ENCODE measurements at regions not wholly inside any gene's neighbourhood (a gene's known extent, or its start where the extent isn't known, plus 50 kb on each side); places are given as distances from the start of the nearest gene placed in this dataset.
A peak's percentile ranks its signal among the peaks of the same experiment; 100 is the strongest.

DNA sequence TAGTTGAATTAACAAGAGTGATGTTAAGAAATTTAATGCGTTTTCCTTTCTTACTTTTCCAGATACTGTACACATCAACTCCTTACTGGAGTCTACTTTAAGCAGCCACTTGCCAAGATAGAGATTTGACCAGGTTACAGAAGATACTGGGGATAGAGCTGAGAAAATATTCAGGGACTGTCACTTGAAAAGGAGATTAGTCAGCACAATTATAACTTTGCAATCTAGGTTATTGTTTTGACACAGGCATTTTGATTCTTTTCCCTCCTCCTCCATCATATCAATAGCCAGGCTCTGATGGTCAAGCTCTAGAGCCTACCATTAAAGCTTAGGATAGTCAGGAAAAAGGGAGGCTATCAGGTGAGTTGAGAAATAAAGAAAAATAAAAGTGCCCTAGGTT, 345.9 kb upstream of the ITGA1 start:
- Mint-ChIP-seq H3K4me3 (no peak overlapping the region), H3K36me3 (ENCODE audit: low read depth) (no peaks in the 10 kb centered on the region), H3K27me3 (ENCODE audit: insufficient read depth) (no peaks in the 10 kb centered on the region), H3K9me3 (no peaks in the 10 kb centered on the region), H3K27ac (no peak overlapping the region), H3K4me1 (ENCODE audit: low read depth) (no peaks in the 10 kb centered on the region)
- intact Hi-C loops (cut with micrococcal nuclease), result no loop called here
- no peak for DNase-seq (ENCODE audit: low spot score)

- intact Hi-C loops (cut with micrococcal nuclease), result no loop called here
- DNase-seq (ENCODE audit: low spot score), result no peak
- Mint-ChIP-seq H3K4me1 (ENCODE audit: low read depth) (no peaks in the 10 kb centered on the region), H3K4me3 (no peak overlapping the region), H3K27me3 (ENCODE audit: insufficient read depth) (no peaks in the 10 kb centered on the region), H3K36me3 (ENCODE audit: low read depth) (no peaks in the 10 kb centered on the region), H3K27ac (no peak overlapping the region), H3K9me3 (no peaks in the 10 kb centered on the region)
These were observed 344.5 kb upstream of the ITGA1 start for GRCh38 chr5:52443187-52443586.

- no peaks in the 10 kb centered on the region for H3K36me3 Mint-ChIP-seq (ENCODE audit: low read depth)
- intact Hi-C loops (cut with micrococcal nuclease), result no loop called here
- H3K4me1 Mint-ChIP-seq (ENCODE audit: low read depth), result no peaks in the 10 kb centered on the region
These were observed 339.6 kb upstream of the ITGA1 start for GRCh38 chr5:52448111-52448510.

GRCh38 chr5:52449516-52449915, 338.2 kb upstream of the ITGA1 start:
- no peaks in the 10 kb centered on the region for H3K9me3 Mint-ChIP-seq
- intact Hi-C loops (cut with micrococcal nuclease), result no loop called here
- H3K36me3 Mint-ChIP-seq (ENCODE audit: low read depth), result no peaks in the 10 kb centered on the region
- DNase-seq (ENCODE audit: low spot score), result no peak
- no peak overlapping the region for H3K27ac Mint-ChIP-seq
- no peaks in the 10 kb centered on the region for H3K27me3 Mint-ChIP-seq (ENCODE audit: insufficient read depth)
- H3K4me3 Mint-ChIP-seq, result no peak overlapping the region
- H3K4me1 Mint-ChIP-seq (ENCODE audit: low read depth), result no peaks in the 10 kb centered on the region

More at GRCh38 chr5:52448111-52448510, 339.6 kb upstream of the ITGA1 start:
- Mint-ChIP-seq H3K4me3 (no peak overlapping the region), H3K27ac (no peak overlapping the region), H3K9me3 (no peaks in the 10 kb centered on the region), H3K27me3 (ENCODE audit: insufficient read depth) (no peaks in the 10 kb centered on the region)
- no peak for DNase-seq (ENCODE audit: low spot score)

DNA sequence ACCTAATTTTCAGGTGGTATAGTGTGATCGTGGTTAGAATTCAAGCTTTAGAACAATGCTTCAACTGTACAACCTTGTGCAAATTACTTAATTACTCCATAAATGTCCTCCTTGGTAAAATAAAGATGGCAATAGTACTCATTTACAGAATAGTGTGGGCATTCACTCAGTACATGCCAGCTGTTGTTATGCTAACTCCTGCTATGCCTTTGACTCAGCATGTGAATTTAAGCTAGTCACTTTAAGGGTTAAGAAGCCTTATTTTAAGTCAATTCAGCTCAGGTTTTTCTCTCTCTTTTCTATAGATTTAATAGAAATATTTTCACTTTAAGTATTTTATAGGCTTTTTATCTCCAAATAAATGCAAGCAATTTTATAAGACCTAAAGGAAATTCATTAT, 335.6 kb upstream of the ITGA1 start:
- H3K36me3 Mint-ChIP-seq (ENCODE audit: low read depth), result no peaks in the 10 kb centered on the region
- no peak overlapping the region for H3K4me3 Mint-ChIP-seq
- H3K27ac Mint-ChIP-seq, result no peak overlapping the region
- DNase-seq (ENCODE audit: low spot score), result no peak
- H3K4me1 Mint-ChIP-seq (ENCODE audit: low read depth), result no peaks in the 10 kb centered on the region
- intact Hi-C loops (cut with micrococcal nuclease), result no loop called here
- H3K9me3 Mint-ChIP-seq, result no peaks in the 10 kb centered on the region
- peaks cover 5% of the 10 kb centered on the region for H3K27me3 Mint-ChIP-seq (ENCODE audit: insufficient read depth)

- intact Hi-C loops (cut with micrococcal nuclease), result no loop called here
These were observed 334.5 kb upstream of the ITGA1 start for GRCh38 chr5:52453176-52453575.

DNA sequence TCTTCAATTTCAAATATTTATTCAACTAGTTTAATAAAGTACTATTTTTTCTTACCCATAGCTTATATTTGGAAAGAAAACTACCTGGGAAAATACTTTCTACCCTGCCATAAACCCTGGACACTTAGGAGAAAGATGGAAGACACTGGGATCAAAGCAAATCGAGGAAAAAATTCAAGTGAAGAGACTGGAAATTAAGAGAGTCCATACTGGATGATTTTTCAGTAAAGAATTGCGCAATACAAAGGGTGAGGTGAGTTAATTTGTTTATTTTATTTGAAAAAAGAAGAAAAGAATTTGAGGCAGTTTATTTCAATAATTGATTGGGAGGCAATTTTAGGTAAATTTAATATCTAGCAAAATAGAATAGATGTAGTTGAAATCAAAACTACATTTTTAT, 331.8 kb upstream of the ITGA1 start:
- Mint-ChIP-seq H3K4me3 (no peak overlapping the region), H3K27ac (no peak overlapping the region), H3K9me3 (no peaks in the 10 kb centered on the region), H3K4me1 (ENCODE audit: low read depth) (no peaks in the 10 kb centered on the region), H3K27me3 (ENCODE audit: insufficient read depth) (peaks cover 5% of the 10 kb centered on the region), H3K36me3 (ENCODE audit: low read depth) (no peaks in the 10 kb centered on the region)
- intact Hi-C loops (cut with micrococcal nuclease), result no loop called here
- DNase-seq (ENCODE audit: low spot score), result no peak

More at GRCh38 chr5:52453176-52453575, 334.5 kb upstream of the ITGA1 start:
- H3K4me3 Mint-ChIP-seq, result no peak overlapping the region
- no peaks in the 10 kb centered on the region for H3K9me3 Mint-ChIP-seq
- H3K36me3 Mint-ChIP-seq (ENCODE audit: low read depth), result no peaks in the 10 kb centered on the region
- no peak overlapping the region for H3K27ac Mint-ChIP-seq
- no peak for DNase-seq (ENCODE audit: low spot score)
- H3K27me3 Mint-ChIP-seq (ENCODE audit: insufficient read depth), result peaks cover 5% of the 10 kb centered on the region
- no peaks in the 10 kb centered on the region for H3K4me1 Mint-ChIP-seq (ENCODE audit: low read depth)

- H3K4me1 Mint-ChIP-seq (ENCODE audit: low read depth), result no peaks in the 10 kb centered on the region
- H3K4me3 Mint-ChIP-seq, result no peak overlapping the region
- no peak for DNase-seq (ENCODE audit: low spot score)
- no peaks in the 10 kb centered on the region for H3K9me3 Mint-ChIP-seq
- no peaks in the 10 kb centered on the region for H3K36me3 Mint-ChIP-seq (ENCODE audit: low read depth)
- intact Hi-C loops (cut with micrococcal nuclease), result no loop called here
- no peak overlapping the region for H3K27ac Mint-ChIP-seq
- H3K27me3 Mint-ChIP-seq (ENCODE audit: insufficient read depth), result peaks cover 5% of the 10 kb centered on the region
These were observed 329.9 kb upstream of the ITGA1 start for GRCh38 chr5:52457810-52458209.

- H3K27me3 Mint-ChIP-seq (ENCODE audit: insufficient read depth), result no peaks in the 10 kb centered on the region
- intact Hi-C loops (cut with micrococcal nuclease), result no loop called here
- no peak for DNase-seq (ENCODE audit: low spot score)
- peaks cover 9% of the 10 kb centered on the region for H3K4me1 Mint-ChIP-seq (ENCODE audit: low read depth)
- no peaks in the 10 kb centered on the region for H3K36me3 Mint-ChIP-seq (ENCODE audit: low read depth)
- no peak overlapping the region for H3K27ac Mint-ChIP-seq
- no peak overlapping the region for H3K4me3 Mint-ChIP-seq
- H3K9me3 Mint-ChIP-seq, result no peaks in the 10 kb centered on the region
These were observed 321.6 kb upstream of the ITGA1 start for GRCh38 chr5:52466113-52466512.

GRCh38 chr5:52466749-52467520, 320.8 kb upstream of the ITGA1 start:
- Mint-ChIP-seq H3K9me3 (no peaks in the 10 kb centered on the region), H3K27ac (no peak overlapping the region), H3K4me3 (no peak overlapping the region), H3K4me1 (ENCODE audit: low read depth) (peaks cover 9% of the 10 kb centered on the region), H3K27me3 (ENCODE audit: insufficient read depth) (no peaks in the 10 kb centered on the region), H3K36me3 (ENCODE audit: low read depth) (no peaks in the 10 kb centered on the region)
- intact Hi-C loops (cut with micrococcal nuclease), result no loop called here
- DNase-seq (ENCODE audit: low spot score), result no peak

GRCh38 chr5:52468976-52469375, 318.7 kb upstream of the ITGA1 start:
- no peaks in the 10 kb centered on the region for H3K36me3 Mint-ChIP-seq (ENCODE audit: low read depth)
- no peak for DNase-seq (ENCODE audit: low spot score)
- no peak overlapping the region for H3K27ac Mint-ChIP-seq
- no peaks in the 10 kb centered on the region for H3K9me3 Mint-ChIP-seq
- H3K4me3 Mint-ChIP-seq, result no peak overlapping the region
- H3K4me1 Mint-ChIP-seq (ENCODE audit: low read depth), result peaks cover 9% of the 10 kb centered on the region
- no peaks in the 10 kb centered on the region for H3K27me3 Mint-ChIP-seq (ENCODE audit: insufficient read depth)
- intact Hi-C loops (cut with micrococcal nuclease), result no loop called here

DNA sequence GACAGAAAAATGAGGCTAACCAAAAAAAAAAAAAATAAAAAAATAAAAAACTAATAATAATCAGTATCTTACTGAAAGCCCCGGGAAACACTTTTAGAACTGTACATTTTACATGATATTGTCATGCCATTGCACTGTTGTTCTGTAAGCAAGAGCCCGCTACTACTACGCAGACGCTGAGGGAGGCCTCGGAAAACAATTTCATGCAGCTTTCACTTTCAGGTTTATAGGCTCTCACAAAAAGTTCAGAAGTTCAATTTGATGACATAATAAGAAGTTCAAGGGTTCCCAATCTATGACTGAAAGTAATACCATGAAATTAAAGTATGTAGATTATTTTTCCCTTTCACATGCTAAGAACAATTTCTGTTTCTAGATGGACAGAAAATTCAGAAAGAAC, 318.3 kb upstream of the ITGA1 start:
- intact Hi-C loops (cut with micrococcal nuclease), result no loop called here
- DNase-seq (ENCODE audit: low spot score), result no peak
- peaks cover 9% of the 10 kb centered on the region for H3K4me1 Mint-ChIP-seq (ENCODE audit: low read depth)

GRCh38 chr5:52469835-52470234, 317.9 kb upstream of the ITGA1 start:
- H3K9me3 Mint-ChIP-seq, result no peaks in the 10 kb centered on the region
- intact Hi-C loops (cut with micrococcal nuclease), result no loop called here
- no peaks in the 10 kb centered on the region for H3K27me3 Mint-ChIP-seq (ENCODE audit: insufficient read depth)
- H3K36me3 Mint-ChIP-seq (ENCODE audit: low read depth), result no peaks in the 10 kb centered on the region
- peak overlapping the region; percentile 16 for H3K27ac Mint-ChIP-seq
- peaks cover 9% of the 10 kb centered on the region for H3K4me1 Mint-ChIP-seq (ENCODE audit: low read depth)
- no peak for DNase-seq (ENCODE audit: low spot score)
- peak overlapping the region; percentile 59 for H3K4me3 Mint-ChIP-seq

More for the DNA sequence above, 318.3 kb upstream of the ITGA1 start:
- Mint-ChIP-seq H3K27ac (peak overlapping the region; percentile 16), H3K4me3 (peak overlapping the region; percentile 59), H3K9me3 (no peaks in the 10 kb centered on the region), H3K27me3 (ENCODE audit: insufficient read depth) (no peaks in the 10 kb centered on the region), H3K36me3 (ENCODE audit: low read depth) (no peaks in the 10 kb centered on the region)

DNA sequence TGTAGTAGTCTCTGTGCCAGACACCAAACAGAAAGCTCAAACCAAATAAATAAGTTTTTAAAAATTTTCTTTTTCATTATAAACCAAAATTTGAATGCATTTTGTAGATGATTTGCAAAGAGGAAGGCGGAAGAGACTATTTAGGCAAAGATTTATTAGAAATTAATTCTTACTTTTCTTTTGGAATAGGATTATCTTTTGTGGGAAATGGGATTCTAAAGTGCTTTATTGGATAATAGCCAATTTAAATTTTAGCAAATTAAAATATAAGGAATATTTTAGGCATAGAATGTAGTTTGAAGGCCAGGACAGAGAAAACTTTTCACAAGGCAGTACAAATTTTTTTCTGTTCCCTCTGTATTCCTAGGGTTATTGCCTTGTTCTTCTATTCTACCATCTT, 311.4 kb upstream of the ITGA1 start:
- Mint-ChIP-seq H3K4me1 (ENCODE audit: low read depth) (no peaks in the 10 kb centered on the region), H3K27me3 (ENCODE audit: insufficient read depth) (no peaks in the 10 kb centered on the region), H3K27ac (no peak overlapping the region), H3K4me3 (no peak overlapping the region), H3K36me3 (ENCODE audit: low read depth) (no peaks in the 10 kb centered on the region), H3K9me3 (no peaks in the 10 kb centered on the region)
- intact Hi-C loops (cut with micrococcal nuclease), result no loop called here
- DNase-seq (ENCODE audit: low spot score), result no peak
